CD4-positive, alpha-beta T cell (primary cell): ENCODE measurements at regions not wholly inside any gene's neighbourhood (a gene's known extent, or its start where the extent isn't known, plus 50 kb on each side); places are given as distances from the start of the nearest gene placed in this dataset.
"Not testable (repeated sequence)": the region's sequence is repeated elsewhere in the genome, so short reads cannot be mapped to it uniquely, and the experiment has no call there.

ENCODE experiments used
- ATAC-seq: fragments of 200-7000 bp; cut with Tn5 transposase; one replicate; pipeline ENCODE4 v1.10.0; 2022; ENCODE audit warnings: mild to moderate bottlenecking; ENCODE audit not compliant: poor library complexity
- CTCF ChIA-PET: fragments of 350-600 bp; sonication (Branson Sonifier 250); formaldehyde crosslinking; loops from one replicate; lab custom pipeline; 2021; ENCODE audit warnings: antibody characterized with exemption, inconsistent platforms; lab: Charles Lee
- POLR2A ChIA-PET: fragments of 350-600 bp; sonication (Branson Sonifier 250); formaldehyde crosslinking; loops from one replicate; lab custom pipeline; 2021; ENCODE audit warnings: antibody characterized with exemption, inconsistent platforms; lab: Charles Lee
- DNase-seq, 14 experiments: peaks; one replicate each; pipeline ENCODE4 v3.0.0-alpha.2; 2013 to 2020; ENCODE audit warnings: mixed read lengths in 2 of 14
- H3K27ac ChIP-seq, 2 donors: one replicate each; pipeline versions ENCODE4 v1.5.1 to v1.7.0; 2013; ENCODE audit warnings: low read length in 2 of 2, low read depth in 1 of 2, mild to moderate bottlenecking in 1 of 2
- H3K27me3 ChIP-seq, 2 experiments: 1 replicate in 1 of 2; 2 replicates in 1 of 2; pipeline versions ENCODE4 v1.6.1 to v1.7.0; 2013; ENCODE audit warnings: low read length in 2 of 2, control low read depth in 1 of 2, mild to moderate bottlenecking in 1 of 2, moderate library complexity in 1 of 2; ENCODE audit not compliant: insufficient read depth in 2 of 2, control insufficient read depth in 1 of 2
- H3K36me3 ChIP-seq: one replicate; pipeline ENCODE4 v1.6.1; 2013; ENCODE audit warnings: low read length, control low read depth; ENCODE audit not compliant: insufficient read depth
- H3K4me1 ChIP-seq: one replicate; pipeline ENCODE4 v1.6.1; 2013; ENCODE audit warnings: low read length, control low read depth; ENCODE audit not compliant: insufficient read depth
- H3K4me3 ChIP-seq: one replicate; pipeline ENCODE4 v1.5.1; 2013; ENCODE audit warnings: mild to moderate bottlenecking, low read length, moderate library complexity
- H3K9me3 ChIP-seq, 2 experiments: 1 replicate in 1 of 2; 2 replicates in 1 of 2; pipeline versions ENCODE4 v1.6.1 to v1.7.0; 2013; ENCODE audit warnings: low read length in 2 of 2, mild to moderate bottlenecking in 2 of 2, control low read depth in 1 of 2, moderate library complexity in 1 of 2; ENCODE audit not compliant: control insufficient read depth in 1 of 2, insufficient read depth in 1 of 2
- H3K27ac Mint-ChIP-seq: one replicate; pipeline ENCODE4 v1.8.0; 2020; ENCODE audit warnings: mixed read lengths
- H3K27me3 Mint-ChIP-seq: one replicate; pipeline ENCODE4 v1.8.0; 2021; ENCODE audit warnings: mixed read lengths
- H3K36me3 Mint-ChIP-seq: one replicate; pipeline ENCODE4 v1.8.0; 2021; ENCODE audit warnings: low read depth, mixed read lengths
- H3K4me1 Mint-ChIP-seq: one replicate; pipeline ENCODE4 v1.8.0; 2021; ENCODE audit warnings: low read depth, mixed read lengths
- H3K4me3 Mint-ChIP-seq: one replicate; pipeline ENCODE4 v1.8.0; 2020; ENCODE audit warnings: mild to moderate bottlenecking, mixed read lengths
- H3K9me3 Mint-ChIP-seq: one replicate; pipeline ENCODE4 v1.8.0; 2020; ENCODE audit warnings: mixed read lengths
- CTCF ChIP-seq: fragments of 200-600 bp; IDR thresholded peaks from one replicate; pipeline ENCODE4 v1.8.0; 2022; ENCODE audit warnings: antibody characterized with exemption, mild to moderate bottlenecking
- intact Hi-C, 2 experiments: fragments of 100-400 bp; cut with DNase I in 1 of 2; cut with micrococcal nuclease in 1 of 2; formaldehyde crosslinking; loops; one replicate each; pipeline versions ENCODE4 v1.15.1 to v1.9.0; 2023 to 2025; cut with DNase I, micrococcal nuclease

- CTCF ChIA-PET, DNase-seq: not testable (repeated sequence)
Measured at GRCh38 chr5:136545031-136545430, 179.7 kb upstream of the TRPC7 start.

GRCh38 chr5:136538534-136538933 is 173.2 kb upstream of the TRPC7 start:
- Histone ChIP-seq H3K36me3 (no peaks in the 10 kb centered on the region), H3K4me1 (no peaks in the 10 kb centered on the region), H3K9me3 (no peaks in the 10 kb centered on the region), H3K27me3 (no peaks in the 10 kb centered on the region), H3K4me3 (no peak overlapping the region), H3K27ac (no peak overlapping the region)
- ChIA-PET CTCF (interaction anchor here (0.6 kb wide), 1 partner anchor 795 kb away, joined by 3 read pairs; no protein-coding TSS in a partner anchor), POLR2A (no interaction called here)
- DNase-seq = no peak
- no peak for ATAC-seq
- H3K9me3 Mint-ChIP-seq = peaks cover 2% of the 10 kb centered on the region
- no peaks in the 10 kb centered on the region for H3K4me1 Mint-ChIP-seq
- H3K27ac Mint-ChIP-seq = no peak overlapping the region
- intact Hi-C loops = no loop called here
- no peaks in the 10 kb centered on the region for H3K27me3 Mint-ChIP-seq
- H3K4me3 Mint-ChIP-seq = no peak overlapping the region
- H3K36me3 Mint-ChIP-seq = no peaks in the 10 kb centered on the region
- no peak for TF ChIP-seq CTCF

More at GRCh38 chr5:136545031-136545430, 179.7 kb upstream of the TRPC7 start:
- intact Hi-C loops, H3K4me1 Mint-ChIP-seq, POLR2A ChIA-PET, ATAC-seq, H3K27me3 ChIP-seq, H3K4me1 ChIP-seq, H3K27ac ChIP-seq, H3K4me3 ChIP-seq, H3K27ac Mint-ChIP-seq, H3K36me3 ChIP-seq, H3K36me3 Mint-ChIP-seq, H3K27me3 Mint-ChIP-seq, H3K9me3 ChIP-seq, H3K9me3 Mint-ChIP-seq, H3K4me3 Mint-ChIP-seq: not testable (repeated sequence)

- no peak overlapping the region for H3K27ac ChIP-seq
- no peaks in the 10 kb centered on the region for H3K36me3 Mint-ChIP-seq
- DNase-seq (no peak), ATAC-seq (no peak)
- no peak overlapping the region for H3K4me3 ChIP-seq
- no peaks in the 10 kb centered on the region for H3K27me3 ChIP-seq
- intact Hi-C loops = no loop called here
- ChIA-PET CTCF (no interaction called here), POLR2A (no interaction called here)
- H3K27ac Mint-ChIP-seq = no peak overlapping the region
- TF ChIP-seq CTCF = no peak
- H3K4me3 Mint-ChIP-seq = no peak overlapping the region
- H3K9me3 ChIP-seq = no peaks in the 10 kb centered on the region
- H3K9me3 Mint-ChIP-seq = no peaks in the 10 kb centered on the region
- H3K27me3 Mint-ChIP-seq = no peaks in the 10 kb centered on the region
- no peaks in the 10 kb centered on the region for H3K36me3 ChIP-seq
- H3K4me1 Mint-ChIP-seq = no peaks in the 10 kb centered on the region
- H3K4me1 ChIP-seq = no peaks in the 10 kb centered on the region
Measured at GRCh38 chr5:136529081-136529480, 163.7 kb upstream of the TRPC7 start.

GRCh38 chr5:136528481-136529030 is 163.2 kb upstream of the TRPC7 start:
- intact Hi-C loops = no loop called here
- DNase-seq = no peak
- Histone ChIP-seq H3K9me3 (no peaks in the 10 kb centered on the region), H3K27ac (no peak overlapping the region), H3K27me3 (no peaks in the 10 kb centered on the region), H3K36me3 (no peaks in the 10 kb centered on the region), H3K4me3 (no peak overlapping the region), H3K4me1 (no peaks in the 10 kb centered on the region)
- Mint-ChIP-seq H3K4me3 (no peak overlapping the region), H3K9me3 (no peaks in the 10 kb centered on the region), H3K36me3 (no peaks in the 10 kb centered on the region), H3K27ac (no peak overlapping the region), H3K4me1 (no peaks in the 10 kb centered on the region), H3K27me3 (no peaks in the 10 kb centered on the region)
- CTCF ChIA-PET = no interaction called here
- POLR2A ChIA-PET = no interaction called here
- no peak for TF ChIP-seq CTCF
- ATAC-seq = no peak
